Skeletal muscle cell (primary cell): ENCODE measurements at regions not wholly inside any gene's neighbourhood (a gene's known extent, or its start where the extent isn't known, plus 50 kb on each side); places are given as distances from the start of the nearest gene placed in this dataset.
"Not testable (repeated sequence)": the region's sequence is repeated elsewhere in the genome, so short reads cannot be mapped to it uniquely, and the experiment has no call there.

Source experiments
- DNase-seq: peaks from one replicate; pipeline ENCODE4 v3.0.0-alpha.2; 2010; ENCODE audit warnings: low read depth
- H3K4me3 ChIP-seq: 2 replicates; pipeline ENCODE4 v1.5.1; 2011; ENCODE audit warnings: low read depth, mild to moderate bottlenecking, control low read depth, low read length, moderate library complexity

- H3K4me3 ChIP-seq = no peak overlapping the region
- DNase-seq = no peak
These were observed 125.4 kb downstream of the ATXN3L start for GRCh38 chrX:13194291-13195103.

- no peak for DNase-seq
- H3K4me3 ChIP-seq = no peak overlapping the region
These were observed 129.8 kb downstream of the ATXN3L start for GRCh38 chrX:13190051-13190450.

GRCh38 chrX:13189380-13189779, 130.5 kb downstream of the ATXN3L start:
- DNase-seq = no peak

GRCh38 chrX:13188731-13189309, 131.0 kb downstream of the ATXN3L start:
- no peak overlapping the region for H3K4me3 ChIP-seq
- DNase-seq = no peak

More at GRCh38 chrX:13189380-13189779, 130.5 kb downstream of the ATXN3L start:
- no peak overlapping the region for H3K4me3 ChIP-seq

GRCh38 chrX:13186643-13187042, 133.2 kb downstream of the ATXN3L start:
- not testable (repeated sequence) for H3K4me3 ChIP-seq, DNase-seq

- peak; percentile 43 for DNase-seq
- H3K4me3 ChIP-seq = no peak overlapping the region
These were observed 136.4 kb upstream of the FAM9C start for GRCh38 chrX:13180807-13181206.

GRCh38 chrX:13179586-13179985, 135.2 kb upstream of the FAM9C start:
- no peak for DNase-seq

GRCh38 chrX:13179100-13179499, 134.7 kb upstream of the FAM9C start:
- DNase-seq = no peak
- H3K4me3 ChIP-seq = no peak overlapping the region

More at GRCh38 chrX:13179586-13179985, 135.2 kb upstream of the FAM9C start:
- H3K4me3 ChIP-seq = no peak overlapping the region

GRCh38 chrX:13177921-13178566, 133.6 kb upstream of the FAM9C start:
- H3K4me3 ChIP-seq = no peak overlapping the region
- no peak for DNase-seq

- H3K4me3 ChIP-seq = no peak overlapping the region
- no peak for DNase-seq
These were observed 130.6 kb upstream of the FAM9C start for GRCh38 chrX:13175056-13175455.

GRCh38 chrX:13170966-13171558, 126.6 kb upstream of the FAM9C start:
- H3K4me3 ChIP-seq = no peak overlapping the region
- no peak for DNase-seq

GRCh38 chrX:13169684-13170083, 125.3 kb upstream of the FAM9C start:
- H3K4me3 ChIP-seq = no peak overlapping the region

GRCh38 chrX:13168269-13168668, 123.8 kb upstream of the FAM9C start:
- no peak overlapping the region for H3K4me3 ChIP-seq
- no peak for DNase-seq

More at GRCh38 chrX:13169684-13170083, 125.3 kb upstream of the FAM9C start:
- no peak for DNase-seq

- no peak overlapping the region for H3K4me3 ChIP-seq
- DNase-seq = no peak
These were observed 123.2 kb upstream of the FAM9C start for GRCh38 chrX:13167481-13168231.

GRCh38 chrX:13165266-13166189, 121.1 kb upstream of the FAM9C start:
- DNase-seq = no peak
- no peak overlapping the region for H3K4me3 ChIP-seq

GRCh38 chrX:13164611-13165010, 120.2 kb upstream of the FAM9C start:
- no peak overlapping the region for H3K4me3 ChIP-seq
- DNase-seq = no peak

- H3K4me3 ChIP-seq = no peak overlapping the region
- no peak for DNase-seq
These were observed 118.5 kb upstream of the FAM9C start for GRCh38 chrX:13162772-13163410.

- DNase-seq = no peak
- H3K4me3 ChIP-seq = no peak overlapping the region
These were observed 115.5 kb upstream of the FAM9C start for GRCh38 chrX:13159886-13160285.
